Stimulated activated CD4-positive, alpha-beta T cell treated with anti-CD3 and anti-CD28 coated beads, Interleukin-15, amount 100 ng/mL, for 24 hours (primary cell): ENCODE measurements at regions not wholly inside any gene's neighbourhood (a gene's known extent, or its start where the extent isn't known, plus 50 kb on each side); places are given as distances from the start of the nearest gene placed in this dataset.
"Not testable (repeated sequence)": the region's sequence is repeated elsewhere in the genome, so short reads cannot be mapped to it uniquely, and the experiment has no call there.

Source experiments
- DNase-seq: peaks from one replicate; pipeline ENCODE4 v3.0.0-alpha.2; 2020

- DNase-seq = no peak
Measured at GRCh38 chr5:136453199-136453598, 87.9 kb upstream of the TRPC7 start.

GRCh38 chr5:136447576-136447975 lies 82.2 kb upstream of the TRPC7 start:
- not testable (repeated sequence) for DNase-seq

GRCh38 chr5:136446565-136446964 lies 81.2 kb upstream of the TRPC7 start:
- no peak for DNase-seq

- DNase-seq = not testable (repeated sequence)
Measured at GRCh38 chr5:136444099-136444498, 78.8 kb upstream of the TRPC7 start.

GRCh38 chr5:136439367-136439766 lies 74.0 kb upstream of the TRPC7 start:
- no peak for DNase-seq

GRCh38 chr5:136435946-136436543 lies 70.7 kb upstream of the TRPC7 start:
- DNase-seq = no peak

- no peak for DNase-seq
Measured at GRCh38 chr5:136434795-136435194, 69.5 kb upstream of the TRPC7 start.

- no peak for DNase-seq
Measured at GRCh38 chr5:136432705-136433104, 67.4 kb upstream of the TRPC7 start.

- DNase-seq = no peak
Measured at GRCh38 chr5:136430081-136430480, 64.7 kb upstream of the TRPC7 start.

GRCh38 chr5:136427426-136427825 lies 62.1 kb upstream of the TRPC7 start:
- no peak for DNase-seq

GRCh38 chr5:136425921-136426320 lies 60.6 kb upstream of the TRPC7 start:
- DNase-seq = no peak

- DNase-seq = peak; percentile 63
Measured at GRCh38 chr5:136424835-136425584, 59.7 kb upstream of the TRPC7 start.

GRCh38 chr5:136423944-136424606 lies 58.7 kb upstream of the TRPC7 start:
- DNase-seq = no peak

GRCh38 chr5:136420168-136420898 lies 55.0 kb upstream of the TRPC7 start:
- no peak for DNase-seq

GRCh38 chr5:136418301-136418700 lies 53.0 kb upstream of the TRPC7 start:
- DNase-seq = no peak
